ENCODE measurements at regions not wholly inside any gene's neighbourhood (a gene's known extent, or its start where the extent isn't known, plus 50 kb on each side); places are given as distances from the start of the nearest gene placed in this dataset.

DNA sequence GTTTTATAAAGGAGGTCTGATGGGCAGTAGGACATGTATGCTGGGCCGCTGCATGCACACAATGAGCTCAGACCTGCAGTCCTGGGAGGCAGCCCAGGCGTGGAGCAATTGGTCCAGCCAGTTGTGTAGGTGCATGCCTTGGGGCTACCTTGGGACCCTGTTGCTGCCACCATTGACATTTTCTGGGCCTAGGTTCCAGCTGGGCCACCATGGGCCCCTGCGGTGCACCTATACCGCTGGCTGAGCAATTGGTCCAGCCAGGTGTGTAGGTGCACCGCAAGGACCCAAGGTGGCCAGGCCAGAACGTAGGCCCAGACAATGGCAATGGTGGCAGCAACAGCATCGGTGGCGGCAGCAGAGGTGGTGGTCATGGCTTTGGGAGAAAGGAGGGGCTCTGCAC is 143.9 kb downstream of the PXDC1 start:
- TF ChIP-seq, protein P1, sequence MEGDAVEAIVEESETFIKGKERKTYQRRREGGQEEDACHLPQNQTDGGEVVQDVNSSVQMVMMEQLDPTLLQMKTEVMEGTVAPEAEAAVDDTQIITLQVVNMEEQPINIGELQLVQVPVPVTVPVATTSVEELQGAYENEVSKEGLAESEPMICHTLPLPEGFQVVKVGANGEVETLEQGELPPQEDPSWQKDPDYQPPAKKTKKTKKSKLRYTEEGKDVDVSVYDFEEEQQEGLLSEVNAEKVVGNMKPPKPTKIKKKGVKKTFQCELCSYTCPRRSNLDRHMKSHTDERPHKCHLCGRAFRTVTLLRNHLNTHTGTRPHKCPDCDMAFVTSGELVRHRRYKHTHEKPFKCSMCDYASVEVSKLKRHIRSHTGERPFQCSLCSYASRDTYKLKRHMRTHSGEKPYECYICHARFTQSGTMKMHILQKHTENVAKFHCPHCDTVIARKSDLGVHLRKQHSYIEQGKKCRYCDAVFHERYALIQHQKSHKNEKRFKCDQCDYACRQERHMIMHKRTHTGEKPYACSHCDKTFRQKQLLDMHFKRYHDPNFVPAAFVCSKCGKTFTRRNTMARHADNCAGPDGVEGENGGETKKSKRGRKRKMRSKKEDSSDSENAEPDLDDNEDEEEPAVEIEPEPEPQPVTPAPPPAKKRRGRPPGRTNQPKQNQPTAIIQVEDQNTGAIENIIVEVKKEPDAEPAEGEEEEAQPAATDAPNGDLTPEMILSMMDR (conservative IDR thresholded peaks at IDR 0.05; ENCODE audit: low read length) = no peak
- TF ChIP-seq EZH2phosphoT487 (IDR thresholded peaks at IDR 0.05; ENCODE audit: borderline replicate concordance) = no peak
